Spinal cord (tissue), 9 donors: ENCODE measurements at regions not wholly inside any gene's neighbourhood (a gene's known extent, or its start where the extent isn't known, plus 50 kb on each side); places are given as distances from the start of the nearest gene placed in this dataset.

Source experiments
- DNase-seq, 6 donors: peaks; one replicate each; pipeline versions ENCODE4 v3.0.0 to v3.0.0-alpha.2; 2013 to 2015; ENCODE audit warnings: low spot score in 6 of 6, low read depth in 4 of 6
- H3K27ac ChIP-seq: one replicate; pipeline ENCODE4 v1.5.1; 2013; ENCODE audit warnings: low read depth, low read length, control low read depth
- H3K27me3 ChIP-seq: one replicate; pipeline ENCODE4 v1.6.1; 2013; ENCODE audit warnings: low read length; ENCODE audit not compliant: control insufficient read depth, insufficient read depth
- H3K36me3 ChIP-seq: one replicate; pipeline ENCODE4 v1.6.1; 2013; ENCODE audit warnings: low read length; ENCODE audit not compliant: control insufficient read depth, insufficient read depth
- H3K4me1 ChIP-seq: one replicate; pipeline ENCODE4 v1.6.1; 2013; ENCODE audit warnings: low read length; ENCODE audit not compliant: control insufficient read depth, insufficient read depth
- H3K4me3 ChIP-seq: one replicate; pipeline ENCODE4 v1.5.1; 2013; ENCODE audit warnings: low read depth, low read length, control low read depth
- H3K9me3 ChIP-seq: one replicate; pipeline ENCODE4 v1.6.1; 2013; ENCODE audit warnings: low read length; ENCODE audit not compliant: control insufficient read depth, insufficient read depth
- WGBS: methylation state at CpG from one replicate; pipeline ENCODE4 v1.1.5; 2013; ENCODE audit warnings: missing lambda C conversion rate; ENCODE audit not compliant: insufficient coverage; 5-methylcytosine and 5-hydroxymethylcytosine counted together
- donor health status: healthy.

- H3K36me3 ChIP-seq, result no peaks in the 10 kb centered on the region
- no peak overlapping the region for H3K27ac ChIP-seq
- no peaks in the 10 kb centered on the region for H3K4me1 ChIP-seq
- no peaks in the 10 kb centered on the region for H3K27me3 ChIP-seq
- no peak for DNase-seq
- no peak overlapping the region for H3K4me3 ChIP-seq
- 100% methylated on average over 1 of the region's 5 CpGs for WGBS
- H3K9me3 ChIP-seq, result no peaks in the 10 kb centered on the region
Observed at GRCh38 chr7:45408409-45408737, 165.8 kb upstream of the ADCY1 start.

DNA sequence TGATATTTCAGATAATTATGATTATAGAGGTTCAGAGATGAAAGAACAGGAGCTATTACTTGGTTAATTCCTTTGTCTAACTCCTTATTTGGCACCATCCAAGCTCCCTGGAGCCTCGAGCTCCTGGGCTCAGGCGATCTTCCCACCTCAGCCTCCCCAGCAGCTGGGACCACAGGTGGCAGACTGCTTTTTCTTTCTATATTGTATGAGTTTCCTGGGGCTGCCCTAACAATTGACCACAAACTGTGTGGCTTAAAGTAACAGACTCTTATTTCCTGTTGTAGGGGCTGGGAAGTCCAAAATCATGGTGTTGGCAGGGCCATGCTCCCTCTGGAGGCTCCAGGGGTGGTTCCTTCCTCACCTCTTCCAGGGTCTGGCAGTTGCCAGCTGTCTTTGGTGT is 163.3 kb upstream of the ADCY1 start:
- Histone ChIP-seq H3K4me1 (no peaks in the 10 kb centered on the region), H3K27ac (no peak overlapping the region), H3K36me3 (no peaks in the 10 kb centered on the region), H3K27me3 (no peaks in the 10 kb centered on the region), H3K4me3 (no peak overlapping the region), H3K9me3 (no peaks in the 10 kb centered on the region)
- DNase-seq, result no peak
- WGBS, result no CpG with 5 or more reads among the region's 2 CpGs

DNA sequence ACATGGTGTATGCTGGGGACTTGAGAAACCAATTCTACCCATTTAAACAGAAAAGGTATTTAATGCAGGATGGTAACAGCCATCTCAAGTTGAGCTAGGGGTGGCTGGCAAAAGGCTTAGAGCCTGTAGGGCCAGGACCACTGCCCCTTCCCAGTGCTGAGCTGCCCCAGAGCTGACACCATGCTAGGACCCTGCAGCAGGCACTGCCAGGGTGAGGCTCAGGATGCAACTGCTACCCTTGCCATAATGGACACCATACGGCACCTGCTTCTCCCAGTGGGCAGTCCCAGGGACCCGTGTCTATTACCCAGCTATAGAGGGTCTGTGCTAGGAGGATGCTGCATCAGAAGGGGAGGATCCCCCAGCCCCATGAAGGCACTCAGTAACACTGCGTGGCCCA is 160.7 kb upstream of the ADCY1 start:
- H3K36me3 ChIP-seq, result no peaks in the 10 kb centered on the region
- no peaks in the 10 kb centered on the region for H3K4me1 ChIP-seq
- H3K9me3 ChIP-seq, result no peaks in the 10 kb centered on the region
- no CpG with 5 or more reads among the region's 3 CpGs for WGBS
- H3K4me3 ChIP-seq, result no peak overlapping the region
- H3K27me3 ChIP-seq, result no peaks in the 10 kb centered on the region
- H3K27ac ChIP-seq, result no peak overlapping the region
- DNase-seq, result no peak

DNA sequence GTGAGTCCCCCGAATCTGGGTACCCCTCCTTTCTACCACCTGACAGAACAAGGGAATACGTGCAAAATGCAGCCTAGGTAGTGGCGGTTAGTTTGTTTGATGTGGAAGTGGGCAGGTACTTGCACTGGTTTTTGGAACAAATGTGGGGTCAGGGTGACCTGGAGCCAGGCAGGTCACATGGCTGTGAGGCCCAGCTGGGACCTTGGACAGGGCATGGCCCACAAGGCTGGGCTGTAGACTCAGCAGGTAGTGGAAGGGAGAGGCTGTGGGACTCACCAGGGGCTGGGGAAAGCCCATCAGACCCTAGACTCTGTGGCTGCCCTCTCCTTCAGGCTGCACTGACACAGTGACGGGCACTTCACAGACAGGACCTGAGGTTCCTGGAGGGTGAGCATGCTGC is 159.9 kb upstream of the ADCY1 start:
- no peak overlapping the region for H3K4me3 ChIP-seq
- WGBS, result 95% methylated on average over 3 of the region's 4 CpGs
- no peaks in the 10 kb centered on the region for H3K4me1 ChIP-seq
- H3K27ac ChIP-seq, result no peak overlapping the region
- no peak for DNase-seq
- H3K27me3 ChIP-seq, result no peaks in the 10 kb centered on the region
- no peaks in the 10 kb centered on the region for H3K36me3 ChIP-seq
- H3K9me3 ChIP-seq, result no peaks in the 10 kb centered on the region

GRCh38 chr7:45415265-45415664 is 158.9 kb upstream of the ADCY1 start:
- no peaks in the 10 kb centered on the region for H3K4me1 ChIP-seq
- no peaks in the 10 kb centered on the region for H3K36me3 ChIP-seq
- H3K9me3 ChIP-seq, result no peaks in the 10 kb centered on the region
- H3K4me3 ChIP-seq, result no peak overlapping the region
- DNase-seq, result no peak
- no peak overlapping the region for H3K27ac ChIP-seq
- WGBS, result 87% methylated on average over 2 of the region's 2 CpGs
- H3K27me3 ChIP-seq, result no peaks in the 10 kb centered on the region

DNA sequence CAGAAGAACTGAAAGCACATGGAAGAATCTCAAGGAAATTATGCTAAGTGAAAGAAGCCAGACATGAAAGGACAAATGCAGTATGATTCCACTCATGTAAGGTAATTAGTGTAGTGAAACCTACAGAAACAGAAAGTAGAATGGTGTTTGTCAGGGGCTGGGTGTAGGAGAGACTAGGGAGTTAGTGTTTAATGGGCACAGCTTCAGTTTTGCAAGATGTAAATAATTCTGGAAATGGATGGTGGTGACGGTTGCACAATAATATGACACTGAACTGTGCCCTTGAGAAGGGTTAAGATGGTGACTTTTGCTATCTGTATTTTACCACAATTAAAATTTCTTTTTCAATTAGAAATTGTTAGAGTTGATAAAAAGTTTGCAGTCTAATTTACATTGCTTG is 157.3 kb upstream of the ADCY1 start:
- Histone ChIP-seq H3K4me3 (no peak overlapping the region), H3K27ac (no peak overlapping the region), H3K4me1 (no peaks in the 10 kb centered on the region), H3K36me3 (no peaks in the 10 kb centered on the region), H3K27me3 (no peaks in the 10 kb centered on the region), H3K9me3 (no peaks in the 10 kb centered on the region)
- no CpG with 5 or more reads among the region's 1 CpG for WGBS
- DNase-seq, result no peak

GRCh38 chr7:45417268-45417667 is 156.9 kb upstream of the ADCY1 start:
- Histone ChIP-seq H3K36me3 (no peaks in the 10 kb centered on the region), H3K27ac (no peak overlapping the region), H3K4me3 (no peak overlapping the region), H3K4me1 (no peaks in the 10 kb centered on the region), H3K9me3 (no peaks in the 10 kb centered on the region), H3K27me3 (no peaks in the 10 kb centered on the region)
- DNase-seq, result no peak
- WGBS, result 100% methylated on average over 1 of the region's 2 CpGs

DNA sequence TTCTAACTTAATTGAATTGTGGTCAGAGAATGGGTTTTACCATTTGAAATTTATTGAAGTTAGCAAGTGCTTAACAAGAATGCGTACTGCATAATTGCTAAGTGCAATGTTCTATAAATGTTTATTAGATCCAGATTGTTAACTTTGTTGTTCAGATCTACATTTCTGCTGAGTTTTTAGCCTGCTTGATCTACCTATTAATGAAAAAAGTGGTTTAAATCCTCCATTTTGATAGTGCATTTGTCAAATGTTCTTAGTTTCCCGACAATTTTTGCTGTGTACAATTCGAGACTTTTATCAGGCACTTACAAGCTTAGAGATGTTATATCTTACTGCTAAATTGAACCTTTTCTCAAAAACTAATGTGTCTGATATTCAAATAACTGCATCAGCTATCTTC is 156.4 kb upstream of the ADCY1 start:
- Histone ChIP-seq H3K36me3 (no peaks in the 10 kb centered on the region), H3K4me1 (no peaks in the 10 kb centered on the region), H3K4me3 (no peak overlapping the region), H3K9me3 (no peaks in the 10 kb centered on the region), H3K27ac (no peak overlapping the region), H3K27me3 (no peaks in the 10 kb centered on the region)
- DNase-seq, result no peak
- WGBS, result no CpG with 5 or more reads among the region's 3 CpGs

GRCh38 chr7:45420843-45421495 is 153.2 kb upstream of the ADCY1 start:
- no peak overlapping the region for H3K4me3 ChIP-seq
- H3K27me3 ChIP-seq, result no peaks in the 10 kb centered on the region
- no peaks in the 10 kb centered on the region for H3K36me3 ChIP-seq
- no peak for DNase-seq
- no peaks in the 10 kb centered on the region for H3K9me3 ChIP-seq
- H3K27ac ChIP-seq, result no peak overlapping the region
- H3K4me1 ChIP-seq, result no peaks in the 10 kb centered on the region
- no CpG with 5 or more reads among the region's 3 CpGs for WGBS

DNA sequence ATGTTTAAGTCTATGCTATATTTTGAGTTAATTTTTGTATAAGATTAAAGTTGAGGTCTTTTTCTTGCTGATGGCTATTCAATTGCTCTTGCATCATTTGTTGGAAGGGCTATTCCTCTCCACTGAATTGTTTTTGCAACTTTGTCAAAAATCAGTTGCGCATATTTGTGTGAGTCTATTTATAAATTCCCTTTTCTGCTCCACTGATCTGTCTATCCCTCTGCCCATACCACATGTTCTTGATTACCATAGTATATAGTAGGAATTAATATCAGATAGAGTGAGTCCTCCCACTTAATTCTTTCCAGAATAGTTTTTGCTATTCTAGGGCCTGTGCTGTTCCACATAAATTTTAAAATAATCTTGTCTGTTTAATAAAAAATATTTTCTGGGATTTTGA is 152.4 kb upstream of the ADCY1 start:
- no peak for DNase-seq
- no CpG with 5 or more reads among the region's 1 CpG for WGBS
- Histone ChIP-seq H3K4me1 (no peaks in the 10 kb centered on the region), H3K9me3 (no peaks in the 10 kb centered on the region), H3K36me3 (no peaks in the 10 kb centered on the region), H3K27ac (no peak overlapping the region), H3K4me3 (no peak overlapping the region), H3K27me3 (no peaks in the 10 kb centered on the region)
